HG03060 (cell line): ENCODE measurements at regions not wholly inside any gene's neighbourhood (a gene's known extent, or its start where the extent isn't known, plus 50 kb on each side); places are given as distances from the start of the nearest gene placed in this dataset.

Source experiments
- ATAC-seq: cut with Tn5 transposase; IDR thresholded peaks from one replicate; pipeline ENCODE4 v1.9.1; 2021; ENCODE audit warnings: low read depth, moderate number of reproducible peaks; ENCODE audit not compliant: unreplicated experiment

- ATAC-seq = no peak
Measured at GRCh38 chr7:17595546-17595945, 297.1 kb downstream of the AHR start.

- no peak for ATAC-seq
Measured at GRCh38 chr7:17598305-17598704, 299.9 kb downstream of the AHR start.

DNA sequence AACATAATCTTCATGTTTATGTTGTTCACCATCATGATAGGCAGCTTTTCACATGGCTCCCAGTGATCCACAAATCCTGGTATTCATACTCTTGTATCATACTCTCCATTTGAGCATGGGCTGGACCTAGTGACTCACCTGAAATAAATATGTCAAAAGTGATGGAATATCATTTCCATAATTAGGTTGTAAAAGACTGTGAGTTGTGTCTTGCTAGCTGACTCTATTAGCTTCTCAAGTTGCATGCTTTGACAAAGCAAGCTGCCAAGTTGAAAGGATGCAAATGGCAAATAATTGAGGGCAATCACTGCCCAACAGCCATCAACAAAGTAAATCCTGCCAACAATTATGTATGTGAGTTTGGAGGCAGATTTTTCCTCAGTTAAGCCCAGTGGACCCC, 300.4 kb downstream of the AHR start:
- ATAC-seq = no peak

DNA sequence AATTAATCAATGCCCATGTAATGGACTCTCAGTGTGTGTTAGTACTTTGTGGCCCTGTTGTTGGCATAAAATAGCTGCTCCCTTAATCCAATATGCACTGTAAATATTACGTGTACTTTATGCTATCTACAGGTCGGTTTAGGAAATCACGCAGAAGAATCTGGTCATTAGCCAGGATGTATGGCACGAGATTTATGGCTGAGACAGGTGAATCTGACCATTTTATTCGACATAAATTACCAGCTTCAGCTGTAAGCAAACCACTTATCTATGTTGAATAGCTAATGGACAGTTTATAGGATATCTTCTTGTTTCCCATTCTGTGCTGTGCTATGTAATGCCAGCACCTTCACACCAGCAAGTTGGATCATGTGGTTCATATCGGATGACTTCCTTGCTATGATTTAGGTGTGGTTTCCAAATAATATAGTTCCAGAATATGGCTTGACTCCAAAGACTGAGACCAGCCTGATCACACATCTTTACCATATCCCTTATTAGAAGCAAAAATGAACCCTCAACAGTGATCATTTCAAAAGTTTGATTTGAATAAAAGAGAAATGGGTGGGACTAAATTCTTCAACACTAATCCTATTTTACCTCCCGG, 301.4 kb downstream of the AHR start:
- ATAC-seq = no peak

DNA sequence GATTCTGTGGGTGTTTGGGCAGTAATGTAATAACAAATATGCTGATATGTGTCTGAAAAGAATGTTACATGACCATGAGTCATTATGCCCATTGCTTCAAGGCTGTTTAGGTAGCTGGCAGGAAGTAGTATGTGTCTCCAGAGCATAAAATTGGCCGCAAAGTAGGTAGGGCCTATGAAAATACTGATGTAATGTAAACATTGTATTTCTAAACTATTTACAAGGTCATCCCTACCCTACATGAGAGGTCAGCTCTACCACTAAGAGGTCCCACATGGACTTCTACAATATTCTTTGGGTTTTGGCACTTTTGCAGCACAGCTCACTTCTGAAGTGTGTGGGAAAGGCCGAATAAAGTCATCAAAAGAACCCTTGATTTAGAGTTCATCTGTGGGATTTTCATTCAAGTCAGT, 301.9 kb downstream of the AHR start:
- ATAC-seq = no peak

- ATAC-seq = no peak
Measured at GRCh38 chr7:17601921-17602320, 303.5 kb downstream of the AHR start.

- ATAC-seq = no peak
Measured at GRCh38 chr7:17608114-17608833, 309.8 kb downstream of the AHR start.

DNA sequence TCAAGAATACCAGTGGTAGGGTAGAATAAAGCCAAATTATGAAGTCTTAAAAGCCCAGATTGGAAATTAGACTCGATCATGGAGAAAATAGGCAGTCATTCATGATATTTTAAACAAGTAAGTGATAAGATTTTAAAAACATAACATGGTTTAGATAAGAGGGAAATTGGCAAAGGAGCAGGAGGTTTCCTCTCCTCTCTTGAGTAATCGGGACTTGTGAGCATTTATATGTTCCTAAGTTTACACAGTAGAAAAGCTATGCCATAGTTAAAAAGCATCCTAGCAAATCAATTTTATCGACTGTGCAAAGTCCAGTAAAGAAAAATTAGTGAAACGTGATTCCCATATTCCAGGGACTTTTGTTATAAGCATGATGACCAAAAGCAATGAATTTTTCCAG, 313.2 kb downstream of the AHR start:
- no peak for ATAC-seq

DNA sequence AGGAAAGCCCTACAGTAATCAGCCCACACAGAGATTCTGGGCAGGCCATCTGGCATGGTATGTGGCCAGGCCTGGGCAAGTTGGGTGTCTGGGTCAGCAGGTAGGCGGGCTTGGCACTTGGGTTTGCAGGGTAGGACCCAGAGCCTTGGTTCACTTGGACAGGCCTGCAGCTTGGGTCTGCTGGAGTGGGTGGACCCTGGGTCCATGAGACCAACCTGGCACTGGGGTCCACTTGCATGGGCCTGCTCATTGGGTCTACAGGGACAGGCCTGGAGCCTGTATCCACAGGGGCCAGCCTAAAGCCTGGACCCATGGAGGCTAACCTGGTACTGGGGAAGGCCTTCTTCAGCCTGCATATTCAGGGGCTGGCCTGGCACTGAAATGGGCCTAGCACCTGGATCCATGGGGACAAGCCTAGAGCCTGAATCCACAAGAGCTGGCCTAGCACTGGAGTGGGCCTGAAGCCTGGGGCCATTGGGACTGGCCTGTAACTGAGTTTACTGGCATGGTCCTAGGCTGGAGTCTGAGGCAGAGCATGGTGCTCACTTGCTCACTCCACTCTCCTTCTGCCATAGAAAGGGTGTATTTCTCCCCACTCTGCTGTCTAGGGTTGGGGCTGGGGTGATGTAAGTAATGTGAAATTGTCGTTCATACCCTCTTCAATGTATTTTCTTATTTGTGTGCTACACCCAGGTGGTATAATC, 315.0 kb downstream of the AHR start:
- ATAC-seq = no peak

DNA sequence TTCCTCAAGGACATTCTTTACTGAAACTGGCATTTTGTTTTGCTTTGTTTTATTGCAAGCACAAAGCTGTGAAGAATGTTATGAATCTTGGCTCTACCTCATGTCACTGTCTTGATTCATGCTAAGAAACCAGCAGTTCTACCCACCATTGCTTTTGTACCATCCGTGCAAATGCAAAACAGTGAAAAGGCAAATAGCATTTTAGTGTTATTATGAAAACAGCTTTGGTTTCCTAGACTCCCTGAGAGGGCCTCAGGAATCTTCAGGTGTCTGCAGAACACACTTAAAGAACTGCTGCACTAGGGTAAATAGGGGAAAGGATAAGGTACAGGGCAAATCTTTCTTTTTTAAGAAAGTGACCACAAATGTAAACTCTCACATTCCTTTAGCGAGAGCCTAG, 318.9 kb downstream of the AHR start:
- ATAC-seq = no peak

- ATAC-seq = no peak
Measured at GRCh38 chr7:17617857-17618651, 319.6 kb downstream of the AHR start.

GRCh38 chr7:17618652-17618974, 320.2 kb downstream of the AHR start:
- ATAC-seq = no peak

GRCh38 chr7:17619196-17619818, 320.9 kb downstream of the AHR start:
- ATAC-seq = no peak

DNA sequence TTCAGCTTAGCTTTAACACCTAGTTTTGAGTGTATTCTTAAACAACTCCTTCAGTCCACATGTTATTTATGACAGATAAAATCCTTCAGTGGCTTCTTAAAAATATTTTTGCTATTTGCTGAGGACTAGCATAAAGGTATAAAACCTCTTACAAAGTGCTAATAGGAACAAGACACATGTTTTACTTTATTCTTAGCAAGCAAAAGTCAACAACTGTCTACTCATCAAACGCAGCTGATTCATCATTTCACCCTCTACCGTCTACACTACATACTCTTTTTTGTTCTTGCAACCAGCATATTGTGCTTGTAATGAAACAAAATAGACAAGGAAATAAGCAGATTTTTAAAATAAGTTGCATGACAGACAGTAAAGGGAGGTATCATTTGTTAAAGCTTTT, 319.7 kb downstream of the SNX13 start:
- ATAC-seq = no peak

- ATAC-seq = no peak
Measured at GRCh38 chr7:17622451-17622850, 317.8 kb downstream of the SNX13 start.

- ATAC-seq = no peak
Measured at GRCh38 chr7:17623546-17624185, 316.6 kb downstream of the SNX13 start.

- ATAC-seq = no peak
Measured at GRCh38 chr7:17624379-17624778, 315.9 kb downstream of the SNX13 start.

GRCh38 chr7:17625043-17625442, 315.3 kb downstream of the SNX13 start:
- no peak for ATAC-seq

GRCh38 chr7:17626235-17626634, 314.1 kb downstream of the SNX13 start:
- ATAC-seq = no peak

GRCh38 chr7:17631061-17631460, 309.2 kb downstream of the SNX13 start:
- no peak for ATAC-seq
